GM23248 (cell line): ENCODE measurements at regions not wholly inside any gene's neighbourhood (a gene's known extent, or its start where the extent isn't known, plus 50 kb on each side); places are given as distances from the start of the nearest gene placed in this dataset.

Experiments
- DNase-seq: peaks from one replicate; pipeline ENCODE4 v3.0.0-alpha.2; 2015
- H2AFZ ChIP-seq: fragments of 200-600 bp; sonication (generic); 2 replicates; pipeline ENCODE4 v1.6.1; 2016; ENCODE audit warnings: antibody characterized with exemption
- H3F3A ChIP-seq: fragments of 200-600 bp; sonication (generic); 2 replicates; pipeline ENCODE4 v1.6.1; 2016; ENCODE audit warnings: mild to moderate bottlenecking, antibody characterized with exemption, mixed run types; ENCODE audit not compliant: insufficient read depth
- H3K27ac ChIP-seq: fragments of 200-600 bp; sonication (generic); 2 replicates; pipeline ENCODE4 v1.5.1; 2016; ENCODE audit warnings: mild to moderate bottlenecking
- H3K27me3 ChIP-seq: fragments of 200-600 bp; sonication (generic); replicated peaks from 2 replicates; pipeline ENCODE4 v1.6.1; 2016; ENCODE audit warnings: mild to moderate bottlenecking; ENCODE audit not compliant: insufficient read depth
- H3K36me3 ChIP-seq: fragments of 200-600 bp; sonication (generic); 2 replicates; pipeline ENCODE4 v1.6.1; 2016; ENCODE audit warnings: low read depth, mild to moderate bottlenecking
- H3K4me1 ChIP-seq: fragments of 200-600 bp; sonication (generic); 2 replicates; pipeline ENCODE4 v1.6.1; 2016; ENCODE audit warnings: mild to moderate bottlenecking; ENCODE audit not compliant: insufficient read depth
- H3K4me2 ChIP-seq: fragments of 200-600 bp; sonication (generic); one replicate; pipeline ENCODE4 v1.6.1; 2016; ENCODE audit warnings: mild to moderate bottlenecking; ENCODE audit not compliant: unreplicated experiment
- H3K4me3 ChIP-seq: fragments of 200-600 bp; sonication (generic); 2 replicates; pipeline ENCODE4 v1.5.1; 2016; ENCODE audit warnings: mild to moderate bottlenecking
- H3K79me2 ChIP-seq: fragments of 200-600 bp; sonication (generic); 2 replicates; pipeline ENCODE4 v1.6.1; 2016; ENCODE audit warnings: mild to moderate bottlenecking; ENCODE audit not compliant: insufficient read depth
- H3K9ac ChIP-seq: fragments of 200-600 bp; sonication (generic); 2 replicates; pipeline ENCODE4 v1.6.1; 2016; ENCODE audit warnings: mild to moderate bottlenecking
- H3K9me2 ChIP-seq: fragments of 200-600 bp; sonication (generic); 2 replicates; pipeline ENCODE4 v1.6.1; 2016; ENCODE audit warnings: mixed run types, mild to moderate bottlenecking, moderate library complexity; ENCODE audit not compliant: insufficient read depth
- H3K9me3 ChIP-seq: fragments of 200-600 bp; sonication (generic); one replicate; pipeline ENCODE4 v1.6.1; 2017; ENCODE audit warnings: low read depth
- H4K20me1 ChIP-seq: fragments of 200-600 bp; sonication (generic); 2 replicates; pipeline ENCODE4 v1.6.0; 2016; ENCODE audit not compliant: insufficient read depth
- EZH2 ChIP-seq: fragments of 200-600 bp; sonication (generic); IDR thresholded peaks from 2 replicates; pipeline ENCODE4 v1.6.1; 2018; ENCODE audit warnings: antibody characterized with exemption, mild to moderate bottlenecking; ENCODE audit not compliant: insufficient read depth, poor library complexity, severe bottlenecking
- EZH2phosphoT487 ChIP-seq: fragments of 200-600 bp; sonication (generic); IDR thresholded peaks from 2 replicates; pipeline ENCODE4 v1.6.1; 2018; ENCODE audit warnings: antibody characterized with exemption, moderate library complexity, mild to moderate bottlenecking, low read depth; ENCODE audit not compliant: insufficient read depth
- WGBS, 2 experiments: methylation state at CpG; one replicate each; pipeline ENCODE4 v1.1.6; 2015 to 2017; ENCODE audit warnings: low lambda C conversion rate in 2 of 2, low coverage in 1 of 2; ENCODE audit errors: missing lambda C conversion rate in 2 of 2; 5-methylcytosine and 5-hydroxymethylcytosine counted together
- in situ Hi-C: fragments of 300-500 bp; cut with MboI; formaldehyde crosslinking; loops from 2 replicates; pipeline ENCODE4 v1.15.0; 2020

GRCh38 chr17:72445055-72445991 is 324.5 kb downstream of the SOX9 start:
- 86 to 87% methylated on average over 18 to 26 of the region's 26 CpGs for WGBS, 2 experiments

GRCh38 chr17:72446118-72446517 is 325.3 kb downstream of the SOX9 start:
- H3K4me3 ChIP-seq = no peak overlapping the region
- no peak for TF ChIP-seq EZH2
- no peak for TF ChIP-seq EZH2phosphoT487

More at GRCh38 chr17:72445055-72445991, 324.5 kb downstream of the SOX9 start:
- Histone ChIP-seq H3K27me3 (no peaks in the 10 kb centered on the region), H2AFZ (no peak overlapping the region), H3K79me2 (peaks cover 13% of the 10 kb centered on the region), H3K4me3 (no peak overlapping the region), H3K36me3 (no peaks in the 10 kb centered on the region), H3K4me1 (no peaks in the 10 kb centered on the region), H3K4me2 (no peak overlapping the region), H4K20me1 (no peaks in the 10 kb centered on the region), H3K9ac (no peak overlapping the region), H3K9me3 (no peaks in the 10 kb centered on the region), H3K27ac (no peak overlapping the region), H3K9me2 (no peaks in the 10 kb centered on the region), H3F3A (no peaks in the 10 kb centered on the region)
- DNase-seq = no peak
- in situ Hi-C loops = no loop called here
- TF ChIP-seq EZH2phosphoT487 = no peak
- TF ChIP-seq EZH2 = no peak

GRCh38 chr17:72446525-72447250 is 325.9 kb downstream of the SOX9 start:
- H2AFZ ChIP-seq = no peak overlapping the region
- no peak for DNase-seq
- WGBS, 2 experiments = 80% methylated on average over 17 of the region's 17 CpGs
- in situ Hi-C loops = no loop called here
- TF ChIP-seq EZH2 (no peak), EZH2phosphoT487 (no peak)
- no peaks in the 10 kb centered on the region for H3F3A ChIP-seq
- no peaks in the 10 kb centered on the region for H3K36me3 ChIP-seq
- H3K9me3 ChIP-seq = no peaks in the 10 kb centered on the region
- no peak overlapping the region for H3K4me2 ChIP-seq
- H3K27me3 ChIP-seq = no peaks in the 10 kb centered on the region
- H3K9ac ChIP-seq = no peak overlapping the region
- H3K27ac ChIP-seq = no peak overlapping the region
- H3K9me2 ChIP-seq = no peaks in the 10 kb centered on the region
- peaks cover 24% of the 10 kb centered on the region for H3K79me2 ChIP-seq
- H4K20me1 ChIP-seq = no peaks in the 10 kb centered on the region
- H3K4me3 ChIP-seq = no peak overlapping the region
- no peaks in the 10 kb centered on the region for H3K4me1 ChIP-seq

More at GRCh38 chr17:72446118-72446517, 325.3 kb downstream of the SOX9 start:
- Histone ChIP-seq H3K9ac (no peak overlapping the region), H3K4me2 (no peak overlapping the region), H2AFZ (no peak overlapping the region), H3K9me3 (no peaks in the 10 kb centered on the region), H3K36me3 (no peaks in the 10 kb centered on the region), H3K4me1 (no peaks in the 10 kb centered on the region), H3K27ac (no peak overlapping the region), H3K27me3 (no peaks in the 10 kb centered on the region), H4K20me1 (no peaks in the 10 kb centered on the region), H3F3A (no peaks in the 10 kb centered on the region), H3K9me2 (no peaks in the 10 kb centered on the region), H3K79me2 (peaks cover 19% of the 10 kb centered on the region; the same call in 1 of the 2 replicates)
- WGBS, 2 experiments = 97 to 99% methylated on average over 6 of the region's 6 CpGs
- no peak for DNase-seq
- in situ Hi-C loops = no loop called here

GRCh38 chr17:72447251-72447640 is 326.4 kb downstream of the SOX9 start:
- Histone ChIP-seq H3K9me2 (no peaks in the 10 kb centered on the region), H3K9me3 (no peaks in the 10 kb centered on the region), H3K36me3 (no peaks in the 10 kb centered on the region), H3K27ac (no peak overlapping the region), H2AFZ (no peak overlapping the region), H3K79me2 (peaks cover 26% of the 10 kb centered on the region), H3K9ac (no peak overlapping the region), H3K4me1 (no peaks in the 10 kb centered on the region), H3K27me3 (no peaks in the 10 kb centered on the region), H3K4me3 (no peak overlapping the region), H3F3A (no peaks in the 10 kb centered on the region), H4K20me1 (no peaks in the 10 kb centered on the region), H3K4me2 (no peak overlapping the region)
- 77 to 78% methylated on average over 3 of the region's 3 CpGs for WGBS, 2 experiments
- TF ChIP-seq EZH2phosphoT487 (no peak), EZH2 (no peak)
- no peak for DNase-seq
- in situ Hi-C loops = no loop called here
